ENCODE measurements at regions not wholly inside any gene's neighbourhood (a gene's known extent, or its start where the extent isn't known, plus 50 kb on each side); places are given as distances from the start of the nearest gene placed in this dataset.

- DNase-seq (ENCODE audit: low spot score), result no peak
- no peaks in the 10 kb centered on the region for H3K36me3 ChIP-seq
- peaks cover 0 to 18% of the 10 kb centered on the region in 2 donors for H3K4me1 ChIP-seq
- no peak overlapping the region for H3K27ac ChIP-seq
- TF ChIP-seq CTCF (IDR thresholded peaks at IDR 0.05), result no peak
- no peak overlapping the region for H3K4me3 ChIP-seq
- H3K27me3 ChIP-seq, result no peaks in the 10 kb centered on the region
- no peaks in the 10 kb centered on the region for H3K9me3 ChIP-seq
Measured at GRCh38 chr2:39537150-39537549, 100.1 kb upstream of the MAP4K3 start.

GRCh38 chr2:39538718-39539117 lies 101.6 kb upstream of the MAP4K3 start:
- no peak overlapping the region for H3K4me3 ChIP-seq
- no peak for DNase-seq (ENCODE audit: low spot score)
- no peaks in the 10 kb centered on the region for H3K36me3 ChIP-seq
- no peak overlapping the region for H3K27ac ChIP-seq
- H3K9me3 ChIP-seq, result no peaks in the 10 kb centered on the region
- peaks cover 0 to 18% of the 10 kb centered on the region in 2 donors for H3K4me1 ChIP-seq
- TF ChIP-seq CTCF (IDR thresholded peaks at IDR 0.05), result no peak
- no peaks in the 10 kb centered on the region for H3K27me3 ChIP-seq

- peak overlapping the region; percentile 62 to 70 for H3K27ac ChIP-seq
- H3K27me3 ChIP-seq, result no peaks in the 10 kb centered on the region
- no peaks in the 10 kb centered on the region for H3K9me3 ChIP-seq
- H3K4me3 ChIP-seq, result no peak overlapping the region
- no peak for TF ChIP-seq CTCF (IDR thresholded peaks at IDR 0.05)
- no peaks in the 10 kb centered on the region for H3K36me3 ChIP-seq
- peaks cover 0 to 18% of the 10 kb centered on the region in 2 donors for H3K4me1 ChIP-seq
- DNase-seq (ENCODE audit: low spot score), result no peak
Measured at GRCh38 chr2:39540414-39540813, 103.3 kb upstream of the MAP4K3 start.

- Histone ChIP-seq H3K9me3 (no peaks in the 10 kb centered on the region), H3K4me1 (peaks cover 0 to 18% of the 10 kb centered on the region in 2 donors), H3K4me3 (no peak overlapping the region), H3K27ac (peak overlapping the region; percentile 62 to 70), H3K36me3 (no peaks in the 10 kb centered on the region), H3K27me3 (no peaks in the 10 kb centered on the region)
- no peak for TF ChIP-seq CTCF (IDR thresholded peaks at IDR 0.05)
- no peak for DNase-seq (ENCODE audit: low spot score)
Measured at GRCh38 chr2:39541011-39541930, 104.2 kb upstream of the MAP4K3 start.

- Histone ChIP-seq H3K4me3 (no peak overlapping the region), H3K9me3 (no peaks in the 10 kb centered on the region), H3K36me3 (no peaks in the 10 kb centered on the region), H3K4me1 (peaks cover 0 to 18% of the 10 kb centered on the region in 2 donors), H3K27ac (no peak overlapping the region), H3K27me3 (no peaks in the 10 kb centered on the region)
- TF ChIP-seq CTCF (IDR thresholded peaks at IDR 0.05), result no peak
- DNase-seq (ENCODE audit: low spot score), result no peak
Measured at GRCh38 chr2:39542523-39542922, 105.4 kb upstream of the MAP4K3 start.
